ENCODE measurements at regions not wholly inside any gene's neighbourhood (a gene's known extent, or its start where the extent isn't known, plus 50 kb on each side); places are given as distances from the start of the nearest gene placed in this dataset.
A peak's percentile ranks its signal among the peaks of the same experiment; 100 is the strongest.

- no peak for DNase-seq
Observed at GRCh38 chr6:9517806-9518205, 897.1 kb downstream of the TFAP2A start.

GRCh38 chr6:9515633-9516606 lies 899.0 kb downstream of the TFAP2A start:
- peak; percentile 90 for DNase-seq

GRCh38 chr6:9514146-9514545 lies 900.7 kb downstream of the TFAP2A start:
- DNase-seq = no peak

GRCh38 chr6:9511157-9511556 lies 903.7 kb downstream of the TFAP2A start:
- DNase-seq = no peak

GRCh38 chr6:9507136-9507895 lies 907.6 kb downstream of the TFAP2A start:
- no peak for DNase-seq

GRCh38 chr6:9504191-9504590 lies 910.7 kb downstream of the TFAP2A start:
- no peak for DNase-seq

GRCh38 chr6:9503111-9503761 lies 911.6 kb downstream of the TFAP2A start:
- peak; percentile 94 for DNase-seq

- no peak for DNase-seq
Observed at GRCh38 chr6:9499709-9500108, 915.2 kb downstream of the TFAP2A start.

- no peak for DNase-seq
Observed at GRCh38 chr6:9496837-9497236, 918.0 kb downstream of the TFAP2A start.

GRCh38 chr6:9494864-9495263 lies 920.0 kb downstream of the TFAP2A start:
- DNase-seq = peak; percentile 52

- no peak for DNase-seq
Observed at GRCh38 chr6:9492790-9493189, 922.1 kb downstream of the TFAP2A start.

GRCh38 chr6:9487128-9487527 lies 927.7 kb downstream of the TFAP2A start:
- no peak for DNase-seq

GRCh38 chr6:9485992-9486391 lies 928.9 kb downstream of the TFAP2A start:
- DNase-seq = no peak

GRCh38 chr6:9484686-9485085 lies 930.2 kb downstream of the TFAP2A start:
- DNase-seq = no peak

- no peak for DNase-seq
Observed at GRCh38 chr6:9484091-9484490, 930.8 kb downstream of the TFAP2A start.

GRCh38 chr6:9482030-9482738 lies 932.7 kb downstream of the TFAP2A start:
- DNase-seq = peak; percentile 97

- DNase-seq = no peak
Observed at GRCh38 chr6:9481292-9482029, 933.4 kb downstream of the TFAP2A start.

GRCh38 chr6:9468277-9468676 lies 946.6 kb downstream of the TFAP2A start:
- no peak for DNase-seq

GRCh38 chr6:9467741-9468140 lies 947.1 kb downstream of the TFAP2A start:
- DNase-seq = peak; percentile 86

- DNase-seq = no peak
Observed at GRCh38 chr6:9464583-9464982, 950.3 kb downstream of the TFAP2A start.

- DNase-seq = no peak
Observed at GRCh38 chr6:9463311-9463710, 951.6 kb downstream of the TFAP2A start.

- no peak for DNase-seq
Observed at GRCh38 chr6:9461188-9461587, 953.7 kb downstream of the TFAP2A start.

All from fibroblast of skin of back (primary cell).